GM21717 (cell line): ENCODE measurements at regions not wholly inside any gene's neighbourhood (a gene's known extent, or its start where the extent isn't known, plus 50 kb on each side); places are given as distances from the start of the nearest gene placed in this dataset.

Experiments
- ATAC-seq: cut with Tn5 transposase; IDR thresholded peaks from one replicate; pipeline ENCODE4 v1.9.1; 2021; ENCODE audit warnings: mild to moderate bottlenecking, moderate library complexity; ENCODE audit not compliant: unreplicated experiment

DNA sequence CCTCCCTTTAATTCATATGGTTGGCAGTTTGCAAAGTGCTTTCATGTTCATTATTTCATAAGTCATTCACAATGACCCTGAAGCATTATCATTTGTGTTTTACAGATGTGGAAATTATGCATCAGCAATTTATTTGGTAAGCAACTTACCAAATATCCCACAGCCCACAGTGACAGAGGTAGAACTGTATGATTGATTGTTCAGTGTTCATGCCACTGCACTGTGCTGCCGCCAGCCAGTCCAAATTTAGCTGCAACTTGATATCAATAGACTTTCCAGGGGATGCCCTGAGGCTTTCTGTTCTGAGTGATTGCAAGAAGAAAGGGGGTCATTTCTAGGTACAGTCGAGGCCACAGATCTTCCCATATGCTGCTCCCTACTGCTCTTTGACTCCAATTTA, 380.3 kb downstream of the PLPP3 start:
- no peak for ATAC-seq

DNA sequence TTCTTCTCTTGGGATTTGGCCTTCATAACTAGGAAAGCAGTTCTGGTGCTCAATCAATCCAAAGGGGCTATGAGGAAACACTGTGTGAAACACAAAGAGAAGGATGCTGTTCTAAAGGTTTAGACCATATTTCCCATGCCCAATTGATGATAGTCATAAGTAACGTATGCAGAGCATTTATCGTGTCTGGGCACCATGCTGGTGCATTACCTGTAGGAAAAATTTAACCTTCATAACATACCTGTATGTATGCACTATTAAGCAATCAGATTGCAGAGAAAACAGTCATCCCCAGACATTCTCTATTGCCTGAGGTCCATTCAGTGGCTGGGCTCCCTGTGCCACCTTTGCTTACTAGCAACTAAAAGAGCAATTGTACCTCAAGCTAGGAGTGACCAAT, 381.4 kb downstream of the PLPP3 start:
- no peak for ATAC-seq

DNA sequence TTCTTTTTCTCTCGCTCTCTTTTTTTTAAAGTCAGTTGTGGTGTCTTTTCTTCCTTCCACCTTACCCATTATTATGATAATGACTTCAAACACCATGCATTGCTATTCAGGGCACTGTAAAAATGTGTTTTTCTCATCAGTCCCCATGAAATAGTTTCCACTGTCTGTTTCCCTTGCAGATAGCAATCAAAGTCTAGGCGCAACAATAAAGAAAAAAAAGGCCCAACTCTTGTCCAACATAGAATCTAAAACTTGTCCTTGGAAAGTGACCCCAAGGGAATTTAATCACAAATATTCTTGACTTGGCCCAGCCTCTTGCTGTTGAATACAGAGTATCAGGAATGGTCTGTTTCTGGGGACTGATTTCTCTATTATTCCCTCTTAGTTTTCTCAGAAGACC, 382.5 kb downstream of the PLPP3 start:
- no peak for ATAC-seq

DNA sequence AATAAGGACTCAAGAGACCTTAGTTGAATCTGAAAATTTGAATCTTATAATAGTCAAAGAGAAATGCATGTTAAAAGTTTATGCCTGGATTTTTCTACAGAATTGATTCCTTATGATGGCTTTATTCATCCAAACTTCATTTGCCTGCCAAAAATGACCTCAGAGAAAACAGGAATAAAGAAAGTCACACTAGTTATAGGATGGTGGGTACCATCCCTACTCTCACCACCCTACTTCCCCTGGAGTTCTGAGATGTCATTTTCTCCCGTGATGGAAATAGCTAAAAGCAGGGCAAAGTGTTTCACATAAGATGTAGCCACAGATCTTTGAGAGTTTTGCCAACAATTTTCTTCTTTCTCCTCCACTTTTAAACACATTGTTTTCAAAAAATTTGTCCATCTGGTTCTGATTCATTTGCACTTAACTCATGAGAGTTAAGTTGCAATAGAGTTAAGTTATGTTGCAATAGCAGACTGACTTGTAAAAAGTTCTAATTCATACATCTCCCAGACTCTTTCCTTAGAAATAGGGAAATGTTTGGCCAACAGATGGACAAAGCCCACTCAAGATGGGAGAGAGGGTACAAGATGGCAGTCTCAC, 384.6 kb downstream of the PLPP3 start:
- no peak for ATAC-seq

DNA sequence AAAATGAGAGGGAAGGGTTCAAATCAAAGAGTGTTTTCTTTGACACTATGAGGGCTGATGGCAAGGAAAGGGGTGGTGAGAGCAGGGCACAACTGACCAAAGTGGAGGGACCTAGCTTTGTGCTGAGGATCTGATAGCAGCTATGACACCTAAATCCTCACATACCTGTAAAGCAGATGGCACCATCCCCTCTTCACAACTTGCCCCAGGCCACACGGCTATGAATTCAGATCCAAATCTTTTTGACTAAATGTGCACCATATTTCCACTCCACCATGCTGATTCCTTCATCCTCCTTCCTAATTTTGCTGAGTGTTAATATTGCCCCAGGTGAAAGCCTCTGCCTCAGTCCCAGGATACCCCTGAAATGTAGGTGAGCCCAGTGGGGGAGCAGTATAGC, 385.7 kb downstream of the PLPP3 start:
- no peak for ATAC-seq

DNA sequence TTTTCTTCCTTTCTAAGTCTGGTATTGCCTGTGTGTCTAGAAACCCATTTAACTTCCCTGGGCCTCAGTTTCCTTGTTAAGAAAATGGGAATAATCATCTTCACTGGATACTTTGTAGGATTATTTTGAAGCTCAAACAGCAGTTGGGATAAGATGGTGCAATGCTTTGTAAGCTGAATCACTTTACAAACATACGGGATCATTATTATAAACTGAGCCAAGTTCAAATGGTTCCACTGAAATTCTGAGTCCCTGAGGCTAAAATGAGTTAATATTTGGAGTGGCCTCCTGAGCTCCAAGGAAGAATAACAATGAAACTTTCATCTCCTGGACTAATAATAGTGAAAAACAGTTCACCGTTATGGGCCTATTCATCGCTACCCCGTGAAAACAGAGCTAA, 388.0 kb downstream of the PLPP3 start:
- no peak for ATAC-seq

DNA sequence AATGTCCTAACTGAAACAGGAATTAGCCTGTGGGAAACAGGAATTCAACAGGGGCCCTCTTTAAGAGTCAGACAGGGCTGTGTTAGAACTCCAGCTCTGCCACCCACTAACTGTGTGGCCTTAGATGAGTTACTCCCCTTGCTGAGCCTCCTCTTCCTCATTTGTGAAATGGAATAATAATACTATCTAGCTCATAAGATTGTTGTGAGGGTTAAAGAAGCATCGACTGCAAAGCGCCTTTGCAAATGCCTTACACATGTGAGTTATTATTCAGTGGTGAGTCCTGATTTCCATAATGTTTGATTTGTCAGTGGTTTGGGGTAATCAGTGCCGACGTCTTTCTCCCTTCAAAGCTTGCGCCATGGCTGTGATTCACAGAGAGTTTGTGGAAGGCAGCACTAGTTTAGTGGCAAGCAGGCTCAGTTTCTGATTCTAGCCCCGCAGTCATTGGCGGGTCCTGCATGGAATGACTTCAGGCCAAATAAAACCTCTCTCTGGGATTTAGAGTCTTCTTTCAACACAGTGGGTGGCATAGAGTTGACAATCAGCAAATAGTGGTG, 388.5 kb downstream of the PLPP3 start:
- no peak for ATAC-seq

DNA sequence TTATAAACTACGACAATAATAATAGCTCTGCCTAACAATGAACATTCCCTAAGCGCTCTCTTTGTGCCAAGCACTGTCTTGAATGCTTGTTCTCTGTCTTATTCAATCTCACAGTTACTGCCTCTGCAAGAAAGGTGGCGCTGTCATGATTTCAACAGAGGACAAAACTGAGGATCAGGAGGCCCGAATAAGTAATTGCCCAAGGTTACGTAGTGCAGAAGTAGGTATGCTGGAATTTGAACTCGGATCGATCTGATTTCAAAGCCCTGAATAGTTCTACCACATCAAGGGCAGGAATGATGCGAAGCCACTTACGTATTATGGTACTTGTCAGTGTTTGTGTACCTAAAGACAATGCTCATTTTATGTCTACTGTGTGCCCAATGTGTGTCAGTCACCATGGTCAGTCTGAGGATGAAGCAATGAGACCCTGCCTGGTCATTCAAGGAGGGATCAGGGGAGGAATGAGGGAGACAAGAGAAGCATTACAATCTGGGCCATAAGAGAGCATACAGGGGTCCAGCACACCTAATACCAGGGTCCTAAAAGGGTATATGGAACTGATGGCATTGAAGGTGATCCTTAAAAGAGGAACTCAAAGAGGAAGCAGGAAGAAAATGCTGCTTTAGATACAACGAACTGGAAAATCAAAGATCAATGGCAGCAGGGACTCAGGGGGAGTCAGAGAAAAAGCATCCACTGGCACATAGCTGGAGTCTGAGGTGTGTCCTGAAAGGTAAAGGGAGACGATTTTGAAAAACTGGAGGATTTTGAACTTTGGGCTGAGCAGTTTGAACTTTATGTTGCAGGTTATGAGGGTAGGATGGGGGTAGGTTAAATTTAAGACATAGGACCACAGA, 389.2 kb downstream of the PLPP3 start:
- no peak for ATAC-seq

DNA sequence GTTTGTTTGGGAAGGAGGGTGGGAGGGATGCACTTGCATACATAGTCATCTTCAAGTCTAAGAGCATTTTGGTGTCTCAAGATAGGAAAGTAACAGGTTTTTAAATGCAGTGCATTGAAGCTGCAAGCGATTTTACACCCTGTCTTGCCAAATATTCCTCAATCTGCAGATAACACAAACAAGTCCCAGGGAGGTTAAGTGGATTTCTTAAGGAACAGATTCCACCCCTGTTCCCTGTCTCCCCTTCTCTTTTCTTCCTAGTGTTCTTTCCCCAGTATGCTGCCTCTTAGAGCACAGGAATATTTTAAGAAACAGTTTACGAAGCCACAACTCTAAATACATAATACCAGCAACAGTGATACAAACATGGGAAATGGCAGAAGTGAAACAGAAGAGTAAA, 389.9 kb downstream of the PLPP3 start:
- ATAC-seq, result no peak

DNA sequence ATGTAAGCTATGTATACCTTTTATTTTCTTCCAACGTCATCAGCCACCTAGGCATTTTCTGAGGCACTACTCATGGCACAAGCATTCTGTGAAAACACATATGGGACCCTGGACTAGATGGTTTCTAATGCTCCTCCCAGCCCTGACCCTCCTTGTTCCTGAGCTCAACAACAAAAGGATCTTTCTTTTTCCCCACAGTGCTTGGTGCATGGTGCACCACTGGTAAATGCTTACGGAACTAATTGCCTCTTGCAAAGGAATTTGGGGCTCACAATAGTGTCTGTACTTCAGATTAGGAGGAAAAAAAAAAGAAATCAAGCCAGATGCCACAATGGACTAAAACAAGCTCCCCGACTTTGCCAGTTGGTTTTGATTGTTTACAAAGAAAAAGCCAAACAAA, 390.5 kb downstream of the PLPP3 start:
- ATAC-seq, result no peak

DNA sequence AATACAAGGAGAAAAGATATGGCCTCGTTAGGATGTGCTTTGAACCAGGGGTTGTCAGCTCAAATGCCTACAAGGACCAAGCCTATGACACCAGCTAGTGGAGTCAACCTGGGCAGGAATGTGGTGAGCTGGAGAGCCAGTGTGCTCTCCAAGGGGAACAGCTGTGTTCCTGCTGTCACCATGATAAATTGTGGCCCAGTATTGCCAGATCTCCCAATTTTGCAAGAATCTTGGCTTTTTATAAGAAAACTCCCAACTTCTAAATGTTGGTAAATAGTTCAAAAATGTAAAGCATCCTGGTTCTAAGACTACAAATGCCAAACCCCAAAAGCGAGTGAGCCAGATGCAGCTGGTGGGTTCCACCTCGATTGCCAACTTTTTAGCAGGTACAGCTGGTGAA, 391.1 kb downstream of the PLPP3 start:
- ATAC-seq, result no peak

DNA sequence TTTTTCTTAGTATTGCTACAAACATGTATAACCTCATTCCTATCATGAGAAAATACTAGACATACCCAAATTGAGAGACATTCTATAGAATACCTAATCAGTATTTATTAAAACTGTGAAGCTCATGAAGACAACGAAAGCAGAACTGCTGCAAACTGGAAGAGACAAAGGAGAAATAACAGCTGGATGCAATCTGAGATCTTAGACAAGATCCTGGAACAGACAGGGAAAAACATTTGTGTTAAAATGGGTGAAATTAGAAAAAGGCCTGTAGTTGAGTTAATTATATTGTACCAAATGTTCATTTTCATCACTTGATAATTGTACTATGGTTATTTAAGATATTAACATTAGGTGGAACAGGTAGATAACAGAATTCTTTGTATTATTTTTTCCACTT, 392.0 kb downstream of the PLPP3 start:
- ATAC-seq, result no peak

DNA sequence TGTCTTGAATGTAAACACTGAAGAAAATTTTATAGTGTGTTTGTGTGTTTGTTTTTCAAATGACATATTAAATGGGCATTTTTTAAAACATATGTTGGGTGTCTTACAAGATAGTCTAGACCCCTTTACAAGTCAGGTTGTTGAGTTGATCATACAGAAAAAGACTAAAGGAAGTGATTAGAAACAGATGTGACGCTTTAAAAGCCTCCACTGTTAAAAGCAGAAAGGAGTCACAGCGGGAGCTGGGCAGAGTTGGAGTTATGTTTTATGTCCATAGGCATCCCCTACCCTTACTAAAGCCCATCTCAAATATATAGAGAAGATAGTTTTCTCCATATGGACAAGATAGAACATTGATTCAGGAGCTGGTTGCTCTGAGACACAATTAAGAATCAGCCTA, 393.9 kb downstream of the PLPP3 start:
- no peak for ATAC-seq

DNA sequence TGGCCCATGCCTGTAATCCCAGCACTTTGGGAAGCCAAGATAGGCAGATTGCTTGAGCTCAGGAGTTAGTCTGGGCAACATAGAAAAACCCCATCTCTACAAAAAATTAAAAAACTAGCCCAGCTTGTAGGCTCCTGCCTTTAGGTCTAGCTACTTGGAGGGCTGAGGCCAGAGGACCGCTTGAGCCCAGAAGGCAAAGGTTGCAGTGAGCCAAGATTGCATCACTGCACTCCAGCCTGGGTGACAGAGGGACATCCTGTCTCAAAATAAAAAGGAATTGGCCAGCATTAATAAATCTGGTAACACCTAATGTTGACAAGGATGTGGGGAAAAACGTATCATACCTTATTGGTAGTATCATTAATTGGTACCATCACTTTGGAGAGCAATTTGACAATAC, 396.2 kb downstream of the PLPP3 start:
- ATAC-seq, result no peak

DNA sequence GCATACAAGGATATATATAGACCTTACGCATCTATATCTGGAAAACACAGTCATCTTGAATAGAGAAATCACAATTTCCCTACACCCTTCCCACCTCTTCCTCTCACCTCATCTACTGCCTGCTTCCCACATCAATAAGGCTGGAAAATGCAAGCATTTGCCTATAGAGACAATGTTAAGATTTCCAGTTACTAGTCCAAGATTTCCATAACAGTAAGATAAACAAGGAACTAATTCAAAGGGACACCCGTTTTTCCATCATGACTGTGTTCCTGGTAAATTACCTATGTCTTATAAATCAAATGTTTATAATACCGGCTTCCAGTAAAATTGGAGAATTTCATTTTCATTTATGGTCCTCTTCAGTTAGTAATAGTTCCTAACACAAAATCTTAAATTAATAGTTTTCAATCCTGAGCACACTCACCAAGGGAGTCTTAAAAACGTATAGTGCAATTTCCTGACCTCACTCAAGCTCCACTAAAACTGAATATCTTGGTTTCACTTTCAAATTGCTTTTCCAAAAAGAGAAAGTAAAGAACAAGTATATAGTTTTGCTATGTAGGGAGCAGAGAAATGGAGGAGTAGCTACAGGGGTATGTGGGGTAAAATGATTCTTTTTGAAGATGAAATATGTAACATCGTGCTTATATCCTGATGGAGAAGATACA, 398.7 kb downstream of the PLPP3 start:
- no peak for ATAC-seq

DNA sequence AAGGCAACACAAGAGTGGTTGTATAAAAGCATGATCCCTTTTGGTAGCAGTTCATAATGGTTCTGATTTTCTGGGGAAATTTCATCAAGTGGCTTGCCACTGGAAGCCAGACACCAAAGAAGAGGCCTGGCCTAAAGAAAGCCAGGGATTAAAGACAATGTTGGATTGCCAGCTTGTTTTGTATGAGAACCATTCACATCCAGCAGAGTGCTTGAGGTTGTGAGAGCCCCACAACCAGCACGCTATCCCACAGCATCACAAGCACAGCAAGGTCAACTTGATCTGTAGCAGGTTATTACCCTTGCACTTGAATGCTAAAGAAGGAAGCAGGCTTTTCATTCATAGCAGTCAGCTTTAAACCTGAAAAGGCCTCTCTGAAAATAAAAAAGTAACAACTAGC, 399.8 kb downstream of the PLPP3 start:
- no peak for ATAC-seq

DNA sequence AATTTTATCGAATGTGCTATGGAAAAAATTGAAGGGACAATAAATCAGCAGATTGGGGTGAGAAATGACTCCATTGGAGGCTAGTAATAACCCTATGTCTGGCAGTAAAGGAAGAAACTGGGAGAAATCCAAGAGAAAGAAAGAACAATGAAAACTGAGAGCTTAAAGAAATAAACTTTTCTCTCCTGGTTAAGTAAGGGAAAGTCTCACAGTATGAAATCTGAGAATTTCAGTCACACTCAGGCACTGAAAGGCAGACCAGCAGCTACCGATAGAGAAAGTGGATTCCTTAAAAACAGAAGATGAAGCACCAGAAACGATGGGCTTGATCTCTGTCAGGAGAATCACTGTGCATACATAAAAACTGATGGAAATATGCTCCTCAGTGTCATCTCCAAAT, 404.2 kb downstream of the PLPP3 start:
- no peak for ATAC-seq

DNA sequence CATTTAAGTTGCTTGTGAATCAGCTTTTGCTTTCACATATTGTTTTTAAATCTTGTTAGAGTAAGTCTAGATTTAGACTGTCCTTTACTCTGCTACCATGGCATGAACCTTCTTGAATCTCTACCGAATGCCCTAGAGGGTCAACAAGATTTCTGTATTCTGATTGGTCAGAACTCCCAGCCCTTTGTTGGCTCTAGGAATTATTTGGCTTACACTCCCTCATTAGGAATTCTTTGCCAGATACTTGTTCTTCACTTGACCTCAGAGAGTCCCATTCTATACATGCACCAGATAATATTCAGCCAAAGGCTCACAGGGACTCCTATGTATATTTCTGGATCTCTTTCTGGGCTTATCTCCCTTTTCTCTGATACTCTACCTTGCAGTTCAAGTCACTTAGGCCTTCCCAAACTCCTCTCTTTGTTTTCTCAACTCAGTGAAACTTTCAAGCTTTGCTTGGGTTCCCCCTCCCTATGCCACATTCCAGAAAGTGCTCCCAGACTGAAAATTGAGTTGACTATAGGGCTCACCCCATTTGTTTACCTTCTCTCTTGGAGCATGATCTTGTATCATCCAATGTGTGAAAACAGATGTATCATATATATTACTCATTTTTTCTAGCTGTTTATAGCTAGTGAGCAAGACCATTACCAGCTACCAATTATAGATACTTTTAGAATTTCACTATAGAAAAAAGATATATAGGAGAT, 405.0 kb downstream of the PLPP3 start:
- no peak for ATAC-seq

DNA sequence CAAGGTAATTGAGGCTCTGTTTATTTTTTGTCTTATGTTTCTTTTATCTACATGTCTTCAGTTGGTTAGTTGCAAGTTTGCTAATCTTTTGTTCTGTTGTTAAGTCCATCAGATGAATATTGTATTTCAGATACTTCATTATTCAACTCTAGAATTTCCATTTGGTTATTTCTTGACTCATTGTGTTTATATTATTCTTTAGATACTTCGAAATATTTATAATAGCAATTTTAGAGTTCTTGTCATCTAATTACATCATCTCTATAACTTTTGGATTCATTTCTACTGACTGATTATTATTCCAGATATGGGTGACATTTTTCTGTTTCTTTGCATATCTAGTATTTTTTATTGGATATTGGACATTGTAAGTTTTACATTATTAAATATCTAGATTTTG, 405.6 kb downstream of the PLPP3 start:
- no peak for ATAC-seq

DNA sequence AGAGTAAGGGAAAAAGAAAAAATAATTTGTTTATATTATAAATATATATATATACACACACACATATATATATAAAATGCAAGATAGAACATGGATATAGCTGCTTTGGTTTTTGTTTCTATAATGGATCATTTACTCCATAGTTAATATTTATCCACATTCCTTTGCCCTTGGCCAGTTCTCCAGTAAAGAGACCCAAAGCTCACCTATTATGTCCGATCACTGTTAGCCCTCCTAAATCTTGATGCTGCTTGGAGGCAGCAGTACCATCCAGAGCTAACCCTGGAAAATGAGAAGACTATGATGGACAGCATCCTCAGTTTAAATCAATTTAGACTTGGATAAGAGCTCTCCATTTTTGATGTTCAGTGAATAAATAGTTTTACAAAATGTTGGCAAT, 407.7 kb downstream of the PLPP3 start:
- no peak for ATAC-seq

DNA sequence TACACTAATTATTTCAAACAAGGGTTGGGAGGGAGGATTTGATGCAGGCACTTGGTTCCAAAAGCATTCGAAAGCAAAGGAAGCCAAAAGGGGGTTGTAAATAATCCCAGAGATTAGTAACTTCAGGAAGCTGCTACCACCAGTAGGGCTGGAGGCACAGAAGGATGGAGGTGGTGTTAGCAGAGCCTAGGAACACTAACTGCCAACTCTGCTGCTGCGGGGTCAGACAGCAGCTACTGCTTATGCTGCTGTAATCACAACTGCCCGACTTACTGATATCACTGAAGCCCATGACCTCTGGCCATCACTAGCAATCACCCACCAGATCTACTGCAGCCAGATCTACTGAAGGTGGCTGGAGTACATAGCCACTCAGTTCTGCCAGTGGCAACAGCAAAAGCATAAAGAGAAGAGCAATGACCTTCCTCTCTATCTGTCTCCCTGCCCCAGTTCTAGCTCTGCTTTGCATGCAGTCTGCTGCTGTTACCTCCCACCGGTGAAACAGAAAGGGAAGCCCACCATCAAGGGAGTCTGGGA, 408.5 kb downstream of the PLPP3 start:
- ATAC-seq, result no peak
